Activated CD8-positive, alpha-beta memory T cell treated with anti-CD3 and anti-CD28 coated beads, Interleukin-2, amount 50 U/mL, for 1 hour (primary cell): ENCODE measurements at regions not wholly inside any gene's neighbourhood (a gene's known extent, or its start where the extent isn't known, plus 50 kb on each side); places are given as distances from the start of the nearest gene placed in this dataset.

Source experiments
- DNase-seq: peaks from one replicate; pipeline ENCODE4 v3.0.0-alpha.2; 2020; ENCODE audit errors: extremely low read depth

DNA sequence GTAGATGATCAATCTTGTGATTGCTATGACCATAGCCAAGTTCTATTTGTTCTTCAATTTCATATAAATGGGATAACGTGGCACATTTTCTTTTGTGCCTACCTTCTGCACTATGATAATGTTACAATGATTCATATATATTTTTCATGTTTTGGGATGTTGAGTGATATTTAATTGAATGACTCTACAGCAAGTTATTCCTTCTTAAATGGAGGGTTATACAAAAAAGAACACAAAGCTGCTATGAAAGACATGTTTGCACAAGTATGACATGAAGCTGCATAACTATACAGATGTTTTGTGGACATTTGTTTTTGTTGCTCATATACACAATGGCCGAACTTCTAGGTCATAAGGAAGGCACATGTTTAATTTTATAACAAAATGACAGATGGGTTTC is 356.2 kb downstream of the CBLN2 start:
- DNase-seq = no peak

DNA sequence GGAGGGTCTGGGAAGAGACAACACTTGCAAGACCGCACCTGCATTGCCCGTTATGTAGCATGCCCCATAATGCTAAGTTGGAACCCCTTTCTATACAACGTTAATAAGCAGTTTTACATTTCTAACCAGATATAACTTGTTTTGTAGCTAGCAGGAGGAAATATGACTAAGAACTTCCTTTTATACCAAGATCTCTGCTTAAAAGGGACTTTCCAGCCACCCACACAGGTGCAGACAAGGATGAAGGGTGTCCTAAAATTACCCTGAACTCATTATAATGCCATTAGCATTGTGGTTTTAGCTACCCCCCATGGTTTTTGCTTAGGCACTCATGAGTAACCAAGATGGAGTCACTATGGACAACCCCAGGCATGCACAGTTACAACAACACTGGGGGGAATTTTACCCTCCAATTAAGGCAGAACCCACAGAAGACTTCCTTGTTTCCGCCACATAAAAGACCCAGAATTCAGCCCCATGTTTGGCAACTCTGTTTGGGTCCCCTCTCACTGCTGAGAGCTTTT is 362.8 kb downstream of the CBLN2 start:
- DNase-seq = no peak

DNA sequence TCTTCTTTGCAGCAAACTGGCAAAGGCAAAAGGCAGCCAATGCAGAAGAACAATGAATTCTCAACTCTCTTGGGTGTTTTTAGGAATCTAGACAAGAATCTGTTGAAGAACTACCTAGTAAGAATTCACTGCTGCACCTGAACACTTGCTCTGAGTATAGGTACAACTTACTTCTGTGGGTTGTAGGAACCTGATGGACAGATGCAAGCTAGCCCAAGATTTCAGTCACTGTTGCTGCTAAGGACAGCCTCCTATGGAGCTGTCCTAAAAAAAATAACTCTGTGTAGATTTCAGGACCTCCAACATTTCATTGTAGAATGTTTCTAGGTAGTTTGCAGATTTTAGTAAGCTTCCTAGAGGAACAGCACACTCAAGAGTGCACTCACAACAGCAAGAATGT is 363.5 kb downstream of the CBLN2 start:
- DNase-seq = no peak

DNA sequence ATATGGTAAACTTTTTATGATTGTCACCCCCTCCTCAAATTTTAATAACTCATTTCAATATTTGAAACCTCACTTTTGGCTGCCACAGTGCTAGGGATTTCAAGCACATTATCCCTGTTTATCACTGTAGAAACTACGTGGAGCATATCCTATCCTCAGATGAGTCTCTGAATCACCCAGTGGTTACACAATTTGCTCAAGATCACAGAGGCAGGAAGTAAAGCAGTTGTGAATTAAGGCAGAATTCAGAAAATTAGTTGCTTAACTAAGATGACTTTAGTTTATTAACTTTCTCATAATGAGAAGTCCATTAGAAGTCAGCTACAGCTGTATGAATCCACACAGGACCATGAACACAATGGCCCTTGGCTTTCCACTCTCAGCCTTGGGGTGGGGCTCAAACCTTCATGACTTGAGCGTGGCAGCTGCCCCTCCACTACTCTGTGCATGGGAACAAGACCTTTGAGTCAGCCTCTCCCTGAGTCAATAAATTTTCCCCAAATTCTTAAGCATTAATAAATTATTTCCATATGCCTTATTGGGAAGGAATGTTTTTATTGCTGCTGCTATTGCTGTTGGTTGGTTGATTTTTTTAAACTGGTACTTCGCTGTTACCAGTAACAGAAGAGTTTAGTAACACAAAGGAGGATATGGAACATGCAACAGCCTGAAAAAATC is 369.0 kb downstream of the CBLN2 start:
- no peak for DNase-seq

DNA sequence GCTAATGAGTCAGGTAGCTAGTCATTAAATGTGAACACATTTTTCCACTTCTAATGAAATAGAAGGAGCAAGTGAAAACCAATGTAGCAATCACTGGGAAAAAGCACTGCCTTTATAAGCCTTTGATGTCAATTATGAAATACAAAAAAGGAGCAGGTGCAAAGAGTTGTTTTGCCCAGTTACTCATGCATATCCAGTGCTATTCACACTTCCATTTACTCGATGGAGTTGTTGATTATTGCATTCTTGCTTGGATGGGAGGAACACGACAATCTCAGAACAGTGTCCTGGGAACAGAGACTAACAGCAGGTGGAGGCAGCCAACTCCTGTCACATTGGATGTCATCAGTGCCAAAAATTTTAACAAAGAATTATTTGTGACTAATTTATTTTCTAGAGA is 372.5 kb downstream of the CBLN2 start:
- no peak for DNase-seq

DNA sequence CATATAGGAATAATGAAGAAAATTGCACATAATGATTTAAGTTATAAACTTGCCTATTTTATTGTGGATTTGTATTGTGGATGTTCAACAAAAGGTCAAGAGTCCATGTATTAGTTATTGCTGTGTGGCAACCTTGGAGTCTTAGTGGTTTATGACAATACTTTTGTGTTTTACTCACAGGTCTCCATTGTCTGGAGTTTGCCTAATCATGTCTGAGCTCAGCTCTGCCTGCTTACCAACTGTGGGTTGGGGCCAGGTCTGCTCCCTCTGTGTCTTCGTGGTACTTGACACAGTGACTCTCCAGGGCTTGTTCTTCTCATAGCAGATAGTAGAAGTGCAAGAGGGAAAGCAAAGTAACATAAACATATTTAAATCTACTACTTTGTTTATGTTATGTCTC is 382.5 kb downstream of the CBLN2 start:
- no peak for DNase-seq

DNA sequence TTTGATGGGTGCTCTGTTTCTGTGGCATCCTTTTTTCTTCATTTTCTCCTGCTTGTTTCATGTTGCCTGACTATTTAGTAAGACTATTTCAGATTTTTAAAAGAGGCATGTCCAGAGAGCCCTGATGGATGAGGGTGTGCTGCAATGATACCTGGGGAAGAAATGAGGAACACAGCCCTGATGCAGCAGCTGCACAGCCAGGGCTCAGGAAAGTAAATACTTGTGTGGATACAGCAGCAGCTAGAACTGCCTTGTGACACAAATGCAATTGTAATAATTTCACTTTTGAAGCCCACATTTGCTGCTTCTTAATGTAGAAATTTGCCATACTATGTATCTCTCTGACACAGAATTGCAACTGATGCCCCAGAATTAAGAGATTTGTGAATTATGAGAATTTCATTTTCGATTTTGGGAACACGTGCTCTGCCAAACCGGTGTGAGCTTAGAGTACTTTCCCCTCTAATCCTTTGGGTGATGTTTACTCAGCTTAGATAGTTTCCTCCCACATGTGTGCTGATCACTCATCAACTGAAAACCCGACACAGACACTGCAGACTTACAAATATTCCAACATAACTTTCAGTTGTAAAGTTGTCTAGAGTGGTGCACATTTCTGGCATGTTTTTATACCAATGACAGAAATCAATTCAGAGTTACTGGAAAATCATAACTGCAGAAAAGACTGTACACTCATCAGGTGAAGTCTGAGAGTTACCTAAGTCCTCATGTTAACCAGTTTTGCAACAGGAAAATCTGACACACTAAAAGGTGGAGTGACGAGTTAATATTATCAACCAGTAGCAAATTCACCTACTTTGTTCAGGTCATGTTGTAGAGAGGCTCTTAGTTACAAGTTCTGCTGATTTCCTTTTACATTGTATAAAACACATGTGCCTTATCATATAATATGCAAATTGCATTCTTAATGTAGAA is 383.4 kb downstream of the CBLN2 start:
- DNase-seq = no peak

DNA sequence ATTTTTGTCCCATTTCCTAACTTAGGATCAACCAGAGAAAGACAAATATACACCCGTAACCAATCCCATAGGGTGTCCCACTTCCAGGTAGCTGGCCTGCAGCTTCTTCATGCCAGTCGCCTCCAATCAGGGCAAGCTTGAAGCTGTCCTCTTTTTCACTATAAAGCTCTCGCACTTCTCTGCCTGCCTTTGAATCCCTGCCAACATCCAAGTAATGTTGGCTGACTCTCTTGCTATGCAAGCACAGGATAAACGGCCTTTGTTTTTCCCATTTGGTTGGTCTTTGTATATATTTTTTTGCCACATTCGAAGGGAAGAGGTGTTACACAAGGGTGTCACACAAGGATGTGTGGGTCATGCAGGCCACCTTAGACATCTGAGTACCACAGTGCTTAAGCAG is 388.8 kb downstream of the CBLN2 start:
- DNase-seq = no peak

DNA sequence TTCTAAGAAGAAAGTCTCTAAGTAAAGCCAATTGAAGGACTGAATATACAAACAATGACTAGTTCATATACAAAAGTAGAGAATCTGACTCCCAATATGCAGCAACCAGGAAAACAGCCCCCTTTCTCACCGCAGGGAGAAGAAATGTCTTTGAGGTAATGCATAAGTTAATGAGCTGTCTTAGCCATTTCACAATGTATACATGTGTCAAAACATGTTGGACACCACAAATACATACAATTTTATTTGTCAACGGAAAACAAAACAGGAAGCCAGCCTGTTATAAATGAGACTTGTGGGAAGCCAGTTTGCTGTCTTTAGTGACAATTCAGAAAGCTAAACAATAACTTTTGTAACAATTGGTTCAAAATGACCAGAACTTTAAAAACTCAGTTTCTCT is 389.2 kb downstream of the CBLN2 start:
- DNase-seq = no peak

DNA sequence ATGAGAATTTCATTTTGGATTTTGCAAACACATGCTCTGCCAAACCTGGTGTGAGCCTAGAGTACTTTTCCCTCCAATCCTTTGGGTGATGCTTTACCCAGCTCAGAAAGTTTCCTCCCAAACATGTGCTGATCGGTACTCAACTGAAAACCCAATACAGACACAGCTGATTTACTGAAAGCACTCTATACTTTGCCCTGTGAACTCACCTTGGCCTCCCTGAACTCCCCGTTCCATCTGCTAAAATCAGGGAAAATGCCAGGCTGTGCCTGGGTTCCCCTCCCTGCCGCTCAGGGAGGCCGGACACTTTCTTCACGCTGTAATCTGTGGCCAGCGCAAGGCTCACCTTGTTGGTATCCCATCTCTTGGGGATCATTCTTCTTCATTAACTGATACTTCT is 391.2 kb downstream of the CBLN2 start:
- DNase-seq = no peak

DNA sequence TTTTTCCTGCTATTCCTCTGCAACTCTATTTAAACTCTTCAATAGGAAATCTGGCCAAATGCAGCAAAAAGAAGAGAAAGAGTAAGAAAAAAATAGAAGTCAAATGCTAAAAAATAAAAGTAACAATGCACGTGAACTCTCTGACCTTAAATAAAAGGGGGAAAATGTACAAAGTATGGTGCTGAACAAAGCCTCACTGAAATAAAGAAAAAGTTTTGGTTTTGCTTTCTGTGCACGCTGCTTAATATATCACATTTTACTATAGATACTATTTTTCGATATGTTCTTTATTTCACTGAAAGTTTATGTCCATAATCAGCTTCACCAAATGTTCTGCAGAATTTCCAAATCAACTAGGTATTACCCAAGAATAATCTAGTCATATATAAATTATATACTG is 396.3 kb downstream of the CBLN2 start:
- DNase-seq = no peak

DNA sequence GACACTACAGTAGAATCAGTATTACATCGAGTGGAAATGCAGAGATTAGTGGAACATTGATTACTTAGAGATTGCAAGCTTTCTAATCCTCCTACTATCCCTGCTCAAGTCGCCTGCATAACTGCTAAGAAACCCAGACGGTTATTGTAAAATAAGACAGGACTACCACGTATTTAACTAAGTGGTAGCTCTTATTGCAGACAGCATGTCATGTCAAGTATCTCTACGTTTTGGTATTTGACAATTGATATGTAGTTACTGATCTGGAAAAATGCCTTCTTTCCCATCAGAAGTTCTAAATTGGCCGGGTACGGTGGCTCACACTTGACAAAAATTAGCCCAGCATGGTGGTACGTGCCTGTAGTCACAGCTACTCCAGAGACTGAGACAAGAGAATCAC is 404.1 kb downstream of the CBLN2 start:
- DNase-seq = no peak

DNA sequence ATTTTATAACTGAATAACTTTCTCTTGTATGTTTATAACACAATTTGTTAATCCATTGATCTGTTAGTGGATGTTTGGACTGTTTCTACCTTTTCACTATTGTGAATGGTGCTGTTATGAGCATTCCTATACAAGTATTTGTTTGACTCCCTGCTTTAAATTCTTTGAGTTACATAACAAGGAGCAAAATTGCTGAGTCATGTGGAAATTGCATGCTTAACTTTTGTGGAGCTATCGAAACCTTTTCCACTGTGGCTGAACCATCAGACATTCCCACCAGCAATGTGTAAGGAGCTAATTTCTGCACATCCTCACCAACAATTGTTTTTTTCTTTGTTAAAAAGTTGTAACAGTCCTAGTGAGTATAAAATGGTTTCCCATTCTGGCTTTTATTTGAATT is 415.5 kb downstream of the CBLN2 start:
- no peak for DNase-seq

DNA sequence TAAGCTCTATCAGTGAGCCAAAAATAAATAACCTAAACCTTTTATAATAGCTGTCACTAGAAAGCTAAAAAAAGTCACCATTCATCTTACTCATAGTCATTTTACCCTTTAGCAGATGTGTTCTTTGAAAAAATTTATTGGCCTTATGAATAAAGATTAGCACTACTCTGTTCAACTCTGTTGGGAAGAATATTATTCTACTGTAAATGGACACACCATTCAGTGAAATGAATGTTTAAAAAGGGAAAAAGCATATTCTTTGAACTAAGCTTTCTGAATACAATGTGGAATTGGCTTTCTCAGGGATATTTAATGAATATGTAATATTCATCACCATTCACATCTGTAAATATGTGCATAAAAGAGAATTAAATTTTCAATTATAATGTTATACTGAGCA is 422.0 kb downstream of the CBLN2 start:
- DNase-seq = no peak

DNA sequence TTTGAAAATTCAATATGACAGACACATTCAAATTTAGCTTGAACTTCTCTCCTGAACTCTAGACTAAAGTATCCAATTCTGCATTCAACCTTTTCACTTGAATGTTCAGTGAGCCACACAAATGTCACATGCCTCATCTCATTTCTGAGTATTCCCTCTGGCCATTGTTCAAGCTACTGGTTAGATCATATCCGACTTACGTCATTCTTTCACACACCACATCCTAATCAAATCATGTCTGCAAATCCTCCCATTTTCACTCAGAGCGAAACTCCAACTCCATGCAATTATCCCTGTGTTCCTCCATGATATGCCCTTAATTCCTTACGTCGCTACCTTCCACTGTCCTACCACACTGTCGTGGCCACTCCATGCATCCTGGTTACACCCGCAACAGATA is 425.1 kb downstream of the CBLN2 start:
- DNase-seq = no peak

DNA sequence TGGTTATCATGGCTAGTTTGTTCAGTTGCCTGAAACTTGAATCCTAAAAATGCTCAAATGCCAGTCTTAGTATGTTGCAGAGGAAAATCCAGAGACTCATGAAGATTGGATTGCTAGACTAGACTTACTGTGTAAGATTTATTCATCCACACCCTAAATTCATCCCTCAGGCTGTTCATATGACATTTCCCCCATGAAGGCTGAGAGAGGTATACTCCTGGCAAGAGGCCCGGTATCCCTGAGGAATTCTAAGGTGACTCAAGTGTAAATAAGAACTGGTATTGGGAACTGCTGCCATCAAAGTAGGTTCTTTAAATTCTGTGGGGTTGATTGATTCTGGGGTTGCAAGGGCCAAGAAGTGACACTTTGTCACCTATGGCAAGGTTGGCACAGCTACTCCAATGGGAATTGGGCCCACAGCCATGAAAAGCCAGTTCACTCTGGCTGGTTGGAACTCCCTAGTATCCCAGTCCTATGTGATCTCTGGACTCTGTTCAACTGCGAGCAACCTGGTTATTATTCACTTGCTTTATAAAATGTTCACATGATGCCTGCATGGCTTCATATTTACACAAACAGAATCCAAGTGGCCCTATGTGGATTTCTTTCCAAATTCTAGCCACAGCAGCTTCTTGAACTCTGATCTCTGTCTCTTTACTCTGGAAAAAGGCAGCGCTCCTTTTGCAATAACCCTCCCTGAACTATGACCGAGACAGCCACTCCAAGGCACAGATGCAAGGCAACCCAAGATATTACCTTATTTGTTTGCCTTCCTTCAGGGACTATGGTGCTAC is 429.1 kb downstream of the CBLN2 start:
- DNase-seq = no peak

DNA sequence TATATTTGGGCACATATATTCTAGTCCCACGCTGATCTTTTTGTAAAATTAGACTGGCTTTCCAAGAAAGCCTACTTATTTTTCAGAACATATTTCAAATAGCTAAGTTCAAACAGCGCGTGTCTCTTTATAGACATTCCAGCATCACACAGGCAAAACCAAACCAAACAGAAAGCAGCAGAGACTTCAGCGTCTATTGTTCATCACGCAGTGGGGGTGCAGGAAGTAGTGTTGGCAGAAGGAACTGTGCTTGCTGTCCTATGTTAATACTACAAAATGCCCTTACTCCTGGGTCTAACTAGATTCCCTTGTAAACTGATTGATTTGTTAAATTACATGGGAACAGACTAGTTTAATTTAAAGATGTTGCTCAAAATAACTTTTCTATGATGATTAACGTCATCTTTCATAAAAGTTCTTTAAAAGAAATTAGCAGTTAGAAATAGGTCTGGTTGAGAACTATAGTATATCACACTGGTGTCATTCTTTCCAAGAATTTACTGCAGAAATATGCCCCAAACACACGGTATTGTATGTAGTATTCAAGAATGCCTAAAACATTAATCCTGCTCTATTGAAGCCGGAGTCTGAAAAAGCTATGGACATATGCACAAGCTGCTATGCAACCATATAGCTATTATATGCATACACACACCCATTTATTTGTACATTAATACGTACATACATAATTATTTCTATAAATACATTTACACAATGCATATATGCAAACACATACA is 436.3 kb downstream of the CBLN2 start:
- DNase-seq = no peak

DNA sequence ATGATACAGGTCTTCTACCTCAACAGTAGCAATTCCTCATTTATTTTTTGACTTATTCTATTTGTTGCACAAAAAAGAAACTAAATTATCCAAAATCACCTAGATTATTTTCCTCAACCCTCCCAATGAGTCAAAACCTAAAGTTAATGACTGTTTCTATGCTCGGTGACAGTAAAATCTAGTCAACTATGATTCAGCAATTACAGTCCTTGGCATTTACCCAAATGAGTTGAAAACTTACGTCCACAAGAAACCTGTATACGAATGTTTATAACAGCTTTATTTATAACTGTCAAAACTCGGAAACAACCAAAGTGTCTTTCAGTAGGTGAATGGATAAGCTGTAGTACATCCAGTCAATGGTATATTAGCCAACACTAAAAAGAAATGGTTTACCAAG is 439.3 kb downstream of the CBLN2 start:
- DNase-seq = no peak

DNA sequence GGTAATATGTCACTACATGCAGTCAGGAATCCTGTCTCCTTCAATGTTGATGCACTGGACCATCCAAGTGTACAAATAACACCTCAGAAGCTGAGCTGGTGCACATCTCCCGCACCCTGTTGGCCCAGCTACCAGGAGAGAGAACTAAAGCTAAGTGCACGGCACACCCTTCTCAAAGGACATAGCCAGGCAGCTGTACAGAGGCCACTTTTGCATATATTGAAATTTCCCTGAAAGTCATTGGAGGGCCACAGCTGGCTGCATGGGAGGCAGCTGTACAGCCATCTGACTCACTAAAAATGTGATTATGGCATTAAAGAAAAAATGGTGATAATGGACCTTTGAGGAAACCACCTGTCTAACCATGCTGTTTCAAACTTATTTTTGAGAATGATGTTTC is 441.7 kb downstream of the CBLN2 start:
- no peak for DNase-seq

DNA sequence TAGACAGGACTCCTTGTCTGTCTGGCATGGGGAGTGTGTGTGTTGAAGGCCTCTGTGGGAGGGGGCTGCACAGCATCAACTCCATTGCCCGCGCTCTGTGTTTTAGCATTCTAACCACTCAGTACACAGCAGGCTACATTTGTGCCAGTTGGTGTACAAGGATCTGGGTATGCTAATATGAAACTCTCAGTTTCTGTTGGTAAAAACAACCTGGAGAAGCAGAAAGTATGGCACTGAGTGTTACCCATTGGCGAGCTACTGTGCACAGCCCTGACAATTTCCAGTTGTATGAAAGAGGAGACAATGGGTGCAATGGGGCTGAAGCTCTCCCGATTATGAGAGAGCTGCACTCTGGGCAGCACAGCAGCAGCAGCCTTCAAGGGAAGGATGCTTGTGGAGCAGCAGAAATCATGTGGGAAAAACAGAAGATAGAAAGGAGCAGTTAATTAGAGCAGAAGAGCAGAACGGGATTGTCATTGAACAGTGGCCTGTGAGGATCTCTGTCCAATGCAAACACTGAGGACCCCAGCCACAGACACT is 443.6 kb downstream of the CBLN2 start:
- no peak for DNase-seq

DNA sequence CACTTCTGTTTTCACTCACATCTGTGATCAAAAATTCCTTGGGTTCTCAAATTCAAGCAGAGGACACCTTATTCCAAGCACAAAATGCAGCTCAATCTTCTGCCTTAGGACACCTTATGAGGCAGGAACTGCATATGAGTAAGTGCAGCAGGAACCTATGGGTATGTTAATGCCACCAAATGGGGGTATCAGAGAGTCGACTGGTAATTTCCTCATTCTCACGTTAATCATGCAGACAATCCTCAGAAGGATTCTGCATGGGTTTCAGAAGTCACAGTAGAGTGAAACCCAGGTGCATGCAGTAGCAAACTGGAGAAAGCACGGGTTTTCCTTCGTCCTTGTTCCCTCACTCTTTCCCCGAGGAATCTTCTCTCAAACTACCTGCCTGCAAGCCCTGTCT is 452.8 kb downstream of the CBLN2 start:
- DNase-seq = no peak
